NCI-H510A (cell line): ENCODE measurements at regions not wholly inside any gene's neighbourhood (a gene's known extent, or its start where the extent isn't known, plus 50 kb on each side); places are given as distances from the start of the nearest gene placed in this dataset.

Experiments
- DNase-seq: peaks from one replicate; lab custom pipeline; 2025; lab: John Stamatoyannopoulos, UW

GRCh38 chr10:88108115-88108610 lies 244.7 kb downstream of the PTEN start:
- no peak for DNase-seq

- DNase-seq: no peak
Observed at GRCh38 chr10:88110355-88110754, 246.9 kb downstream of the PTEN start.

GRCh38 chr10:88110822-88111221 lies 247.4 kb downstream of the PTEN start:
- no peak for DNase-seq

GRCh38 chr10:88111294-88111693 lies 247.9 kb downstream of the PTEN start:
- DNase-seq: no peak

- DNase-seq: no peak
Observed at GRCh38 chr10:88113232-88113631, 249.8 kb downstream of the PTEN start.

GRCh38 chr10:88113657-88114272 lies 250.3 kb downstream of the PTEN start:
- no peak for DNase-seq

- DNase-seq: no peak
Observed at GRCh38 chr10:88114368-88114767, 250.9 kb downstream of the PTEN start.

GRCh38 chr10:88115407-88115806 lies 252.0 kb downstream of the PTEN start:
- no peak for DNase-seq

GRCh38 chr10:88115968-88116367 lies 252.5 kb downstream of the PTEN start:
- DNase-seq: no peak

- no peak for DNase-seq
Observed at GRCh38 chr10:88116481-88116880, 253.1 kb downstream of the PTEN start.

- no peak for DNase-seq
Observed at GRCh38 chr10:88116971-88117626, 253.7 kb downstream of the PTEN start.

GRCh38 chr10:88117869-88118632 lies 254.6 kb downstream of the PTEN start:
- no peak for DNase-seq

GRCh38 chr10:88118729-88119128 lies 255.3 kb downstream of the PTEN start:
- no peak for DNase-seq

- DNase-seq: no peak
Observed at GRCh38 chr10:88119160-88119559, 255.7 kb downstream of the PTEN start.

- DNase-seq: no peak
Observed at GRCh38 chr10:88120075-88120474, 256.6 kb downstream of the PTEN start.

GRCh38 chr10:88120599-88121333 lies 257.3 kb downstream of the PTEN start:
- DNase-seq: no peak

GRCh38 chr10:88121361-88121760 lies 257.9 kb downstream of the PTEN start:
- DNase-seq: no peak

GRCh38 chr10:88122145-88122544 lies 258.7 kb downstream of the PTEN start:
- no peak for DNase-seq

GRCh38 chr10:88122576-88122975 lies 259.2 kb downstream of the PTEN start:
- no peak for DNase-seq

GRCh38 chr10:88125766-88126165 lies 262.3 kb downstream of the PTEN start:
- DNase-seq: no peak

- no peak for DNase-seq
Observed at GRCh38 chr10:88126699-88127098, 263.3 kb downstream of the PTEN start.

- no peak for DNase-seq
Observed at GRCh38 chr10:88127269-88127668, 263.8 kb downstream of the PTEN start.
